Pulmonary artery endothelial cell (primary cell): ENCODE measurements at regions not wholly inside any gene's neighbourhood (a gene's known extent, or its start where the extent isn't known, plus 50 kb on each side); places are given as distances from the start of the nearest gene placed in this dataset.

ENCODE experiments used
- DNase-seq: peaks from one replicate; pipeline ENCODE4 v3.0.0-alpha.2; 2011; ENCODE audit warnings: low read depth, low spot score

GRCh38 chr13:50192272-50192813, 177.1 kb downstream of the KCNRG start:
- no peak for DNase-seq

DNA sequence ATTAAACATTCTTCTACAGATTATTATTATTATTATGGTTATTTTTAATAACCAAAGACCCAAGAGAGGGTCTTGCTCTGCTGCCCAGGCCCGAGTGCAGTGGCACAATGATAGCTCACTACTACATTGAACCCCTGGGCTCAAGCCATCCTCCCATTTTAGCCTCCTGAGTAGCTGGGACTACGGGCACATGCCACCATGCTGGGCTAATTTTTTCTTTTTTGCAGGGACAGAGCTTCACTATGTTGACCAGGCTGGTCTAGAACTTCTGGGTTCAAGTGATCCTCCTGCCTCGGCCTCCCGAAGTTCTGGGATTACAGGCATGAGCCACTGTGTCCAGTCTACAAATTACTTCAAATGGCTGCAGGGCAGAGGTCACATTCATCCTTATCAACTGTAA, 179.8 kb downstream of the KCNRG start:
- DNase-seq, result no peak

GRCh38 chr13:50196118-50196517, 180.9 kb downstream of the KCNRG start:
- no peak for DNase-seq

- DNase-seq, result no peak
Observed at GRCh38 chr13:50197705-50198104, 182.5 kb downstream of the KCNRG start.

DNA sequence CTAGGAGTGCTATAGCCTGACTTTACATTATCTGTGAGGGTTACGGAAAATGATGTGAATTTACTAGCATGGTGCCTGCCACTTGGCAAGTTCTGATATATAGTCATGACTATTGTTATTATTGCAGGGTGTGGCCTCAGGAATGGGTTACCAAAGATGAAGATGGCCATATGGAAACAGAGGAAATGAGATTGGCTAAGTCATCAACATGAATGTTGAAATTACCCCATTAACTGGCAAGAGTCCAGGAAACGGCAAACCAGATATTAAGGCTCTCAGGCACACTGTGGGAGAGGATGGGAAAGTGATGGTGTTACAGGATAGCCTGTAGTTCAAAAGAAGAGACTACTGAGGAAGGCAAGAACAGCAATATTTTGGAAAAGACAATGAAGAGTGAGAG, 183.3 kb downstream of the KCNRG start:
- no peak for DNase-seq

- no peak for DNase-seq
Observed at GRCh38 chr13:50200569-50200968, 185.3 kb downstream of the KCNRG start.

DNA sequence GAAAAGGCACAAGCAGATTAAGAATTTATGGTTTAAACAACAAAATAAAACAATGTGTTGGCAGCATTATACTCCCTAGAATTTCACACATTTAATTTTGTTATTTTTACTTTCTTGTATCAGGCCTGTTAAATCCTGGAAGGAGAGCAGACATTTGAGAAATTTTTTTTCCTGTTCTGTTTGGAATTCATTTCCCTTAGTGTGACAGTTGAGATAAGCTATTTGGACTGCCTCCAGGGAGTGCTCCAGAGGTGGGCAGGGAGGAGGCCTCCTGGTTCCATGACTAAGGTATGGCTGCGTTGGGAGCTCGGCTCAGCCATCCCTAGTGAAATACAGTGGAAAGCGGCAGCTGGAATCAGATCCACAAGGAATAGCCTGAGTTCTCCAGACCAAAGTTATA, 185.7 kb downstream of the KCNRG start:
- DNase-seq, result no peak

DNA sequence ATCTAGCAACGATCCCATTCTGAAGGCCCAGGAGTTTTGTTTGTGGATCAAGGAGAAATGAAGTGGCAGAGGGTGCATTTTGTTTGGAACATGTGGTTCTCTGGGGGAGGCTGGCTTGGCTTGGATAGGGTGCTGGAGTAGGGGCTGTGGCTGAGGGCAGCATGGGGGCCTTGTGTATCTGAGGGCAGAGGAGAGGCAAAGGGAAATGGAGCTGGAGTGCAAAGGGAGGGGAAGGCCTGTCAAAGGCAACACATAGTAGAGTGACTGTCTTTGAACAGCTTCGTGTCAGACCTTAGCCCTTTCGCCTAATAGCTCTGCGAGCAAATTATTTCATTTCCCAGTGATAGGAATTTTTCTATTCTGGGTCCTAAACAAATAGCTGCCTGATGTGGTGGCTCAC, 187.2 kb downstream of the KCNRG start:
- no peak for DNase-seq

- no peak for DNase-seq
Observed at GRCh38 chr13:50203256-50203941, 188.2 kb downstream of the KCNRG start.

- no peak for DNase-seq
Observed at GRCh38 chr13:50205581-50205980, 190.3 kb downstream of the KCNRG start.

DNA sequence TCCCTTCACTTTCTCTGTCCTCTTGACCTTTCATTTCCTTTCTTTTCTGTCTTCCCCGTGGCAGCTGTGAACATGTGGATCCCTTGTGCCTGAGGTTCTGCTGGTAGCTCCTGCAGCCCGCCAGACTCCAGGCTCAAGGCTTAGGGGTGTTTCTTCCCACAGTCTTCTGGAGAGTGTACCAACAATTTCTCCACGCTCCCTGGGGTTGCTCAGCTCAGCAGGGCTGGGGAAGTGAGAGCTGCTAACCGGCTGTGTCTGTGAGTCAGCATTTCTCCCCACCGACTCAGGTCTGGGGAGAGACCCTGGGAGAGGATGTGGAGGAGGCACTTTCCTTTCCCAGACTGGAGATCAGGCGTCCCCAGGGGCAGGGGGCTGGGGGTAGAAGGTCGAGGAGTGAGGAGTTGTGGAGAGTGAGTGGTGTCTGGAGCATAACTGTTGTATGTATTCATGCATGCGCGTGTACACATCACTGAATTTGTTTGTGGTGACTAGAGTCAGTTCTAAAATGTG, 193.6 kb downstream of the KCNRG start:
- DNase-seq, result peak; percentile 36

DNA sequence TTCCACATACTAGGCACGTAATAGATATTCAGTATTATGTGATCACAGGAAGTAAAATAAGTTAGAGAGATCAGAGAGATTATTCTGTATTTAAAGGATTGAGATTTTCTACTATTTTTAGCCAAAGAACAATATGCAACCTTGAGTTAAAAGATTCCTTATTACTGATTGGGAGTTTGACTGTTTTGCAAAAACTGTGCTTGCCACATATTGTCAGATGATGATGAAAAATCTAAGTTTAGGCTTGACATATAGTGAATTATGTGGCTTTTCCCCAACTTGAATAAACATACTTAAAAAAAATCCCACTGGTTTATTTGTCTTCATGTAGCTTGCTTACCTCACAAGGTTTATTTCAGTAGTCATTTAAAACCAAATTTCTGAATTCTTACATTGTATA, 194.4 kb downstream of the KCNRG start:
- no peak for DNase-seq

DNA sequence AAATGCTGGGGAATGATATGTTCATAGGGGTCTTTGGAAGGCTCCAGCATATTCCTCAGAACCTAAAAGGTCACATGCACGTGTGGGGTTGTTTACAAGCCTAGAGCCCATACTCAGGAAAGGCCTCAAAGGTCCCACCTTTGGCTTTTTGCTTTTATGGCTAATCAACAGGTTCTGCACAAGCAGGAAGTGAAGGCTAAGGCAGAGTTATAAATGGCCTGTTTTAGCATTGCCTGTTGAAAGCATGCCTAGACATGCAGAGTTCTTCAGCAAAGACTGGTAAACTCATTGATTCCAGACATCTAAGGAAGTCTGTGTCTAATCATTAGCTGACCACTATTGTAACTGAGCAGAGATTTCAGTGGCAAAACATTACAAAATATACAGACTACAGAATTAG, 198.3 kb downstream of the KCNRG start:
- no peak for DNase-seq

GRCh38 chr13:50214514-50214913, 199.3 kb downstream of the KCNRG start:
- DNase-seq, result no peak

DNA sequence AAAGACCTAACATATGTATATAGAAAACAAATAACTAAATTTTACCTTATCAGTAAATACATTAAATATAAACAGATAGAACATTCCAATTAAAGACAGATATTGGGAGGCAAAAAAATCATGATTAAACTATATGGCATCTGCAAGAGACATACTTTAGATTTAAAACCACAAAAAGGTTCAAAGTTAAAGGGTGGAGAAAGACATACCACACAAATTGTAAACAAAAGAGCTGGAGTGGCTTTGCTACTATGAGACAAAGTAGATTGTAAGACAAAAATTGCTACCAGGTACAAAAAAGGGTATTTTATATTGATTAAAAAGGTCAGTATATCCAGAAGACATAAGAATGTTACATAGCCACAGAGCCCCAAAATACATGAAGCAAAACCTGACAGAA, 200.2 kb downstream of the KCNRG start:
- no peak for DNase-seq

DNA sequence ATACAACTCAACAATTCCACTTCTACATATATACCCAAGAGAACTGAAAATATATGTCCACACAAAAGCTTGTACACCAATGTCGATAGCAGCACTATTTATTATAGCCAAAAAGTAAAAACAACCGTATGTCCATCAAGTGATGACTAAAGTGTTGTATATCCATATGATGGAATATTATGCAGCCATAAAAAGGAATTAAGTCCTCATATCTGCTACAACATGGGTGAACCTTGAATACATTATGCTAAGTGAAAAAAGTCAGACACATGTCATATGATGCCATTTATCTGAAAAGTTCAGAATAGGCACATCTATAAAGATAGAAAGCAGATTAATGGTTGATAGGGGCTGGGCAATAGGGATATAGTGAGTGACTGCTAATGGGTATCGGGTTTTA, 204.5 kb downstream of the KCNRG start:
- no peak for DNase-seq

GRCh38 chr13:50220938-50221337, 205.7 kb downstream of the KCNRG start:
- no peak for DNase-seq

- no peak for DNase-seq
Observed at GRCh38 chr13:50222569-50223332, 207.5 kb downstream of the KCNRG start.

DNA sequence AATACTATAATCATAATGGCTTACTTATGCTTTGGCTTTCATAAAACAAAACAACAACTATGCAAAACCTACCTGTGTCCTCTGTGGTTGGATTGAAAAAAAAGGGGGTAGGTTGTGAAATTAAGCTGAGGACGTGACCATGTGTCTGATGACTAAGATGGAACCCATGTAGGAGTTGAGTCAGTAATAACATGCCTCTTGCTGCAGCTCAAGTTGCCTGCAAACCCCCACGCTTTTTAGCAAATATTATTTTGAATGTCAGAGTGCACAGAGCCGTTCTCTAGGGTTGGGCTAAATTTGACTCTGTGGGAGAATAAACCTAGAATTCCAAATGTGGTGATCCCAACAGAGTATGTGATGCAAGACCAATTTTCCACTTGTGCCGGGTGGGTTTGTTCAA, 209.3 kb downstream of the KCNRG start:
- DNase-seq, result no peak

DNA sequence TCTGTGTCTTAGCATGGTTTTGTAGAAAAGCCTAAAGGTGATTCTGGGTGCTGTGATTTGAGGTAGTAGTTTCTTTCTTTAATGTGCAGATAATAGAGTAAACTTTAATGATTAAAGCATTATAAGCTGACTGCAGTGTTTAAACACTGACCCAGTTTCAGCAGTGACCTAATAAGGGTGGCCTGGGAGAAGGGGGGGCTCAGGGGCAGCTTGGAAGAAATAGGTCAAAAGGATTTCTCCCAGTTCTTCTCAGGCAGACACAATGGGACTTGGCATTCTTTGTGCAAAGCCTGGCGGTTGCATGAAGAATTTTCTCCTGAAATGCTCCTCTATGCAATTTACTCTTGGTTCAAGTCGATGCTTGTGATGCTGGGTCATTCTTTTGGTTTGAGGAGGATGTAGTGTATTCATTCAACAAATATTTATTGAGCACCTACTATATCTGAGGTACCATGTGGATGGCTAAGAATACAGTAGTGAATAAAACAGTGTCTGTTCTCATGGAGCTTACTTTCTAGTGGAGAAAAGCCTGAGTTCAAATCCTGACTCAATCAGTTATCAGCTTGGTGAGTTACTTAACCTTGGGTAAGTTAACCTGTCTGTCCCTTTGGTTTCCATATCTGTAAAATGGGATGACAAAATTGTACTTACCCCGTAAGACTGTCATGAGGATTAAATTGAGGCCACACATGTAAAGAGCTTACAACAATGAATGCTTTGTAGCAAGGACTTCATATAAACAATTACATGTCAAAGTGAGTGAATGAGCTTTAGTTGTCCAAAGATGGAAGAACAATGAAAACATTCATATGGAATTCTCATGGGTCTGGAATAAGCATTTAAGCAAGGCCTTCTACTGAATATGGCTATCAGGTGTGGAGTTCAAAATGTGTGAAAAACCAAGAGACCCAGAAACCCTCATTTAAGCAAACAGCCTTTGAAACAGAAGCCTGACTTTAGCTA, 210.2 kb downstream of the KCNRG start:
- no peak for DNase-seq

DNA sequence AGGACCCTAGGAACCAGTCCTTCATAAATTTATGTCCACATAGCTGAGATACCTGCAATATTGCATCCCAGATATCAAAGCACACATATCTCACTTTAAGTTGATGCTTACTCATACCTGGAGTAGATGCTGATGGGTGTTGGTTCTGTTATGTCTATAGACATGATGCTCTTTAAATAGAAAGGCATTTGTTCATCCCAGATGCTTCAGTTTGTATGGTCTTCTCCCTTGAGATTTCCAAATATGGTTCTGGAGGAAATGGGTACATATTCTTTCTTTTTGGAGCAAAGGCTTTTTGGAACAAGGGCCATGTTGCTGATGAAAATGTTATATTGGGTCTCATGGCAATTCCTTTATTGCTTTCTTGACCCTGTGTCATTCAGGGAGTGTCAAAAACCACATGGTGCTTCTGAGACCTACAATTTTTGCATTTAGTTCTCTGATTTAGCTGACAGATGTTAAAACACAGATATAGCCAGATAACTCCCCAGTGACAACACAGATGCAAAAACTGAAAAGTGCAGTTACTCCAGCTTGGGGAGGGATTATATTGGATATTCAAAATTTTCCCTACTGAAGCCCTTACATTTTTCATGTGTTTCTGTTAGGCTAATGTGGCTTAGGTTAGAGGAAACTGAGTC, 211.4 kb downstream of the KCNRG start:
- DNase-seq, result no peak
